PC-3 (cell line): ENCODE measurements at regions not wholly inside any gene's neighbourhood (a gene's known extent, or its start where the extent isn't known, plus 50 kb on each side); places are given as distances from the start of the nearest gene placed in this dataset.

Experiments
- EZH2 ChIP-seq: fragments of 300-600 bp; sonication (generic); IDR thresholded peaks from one replicate; pipeline ENCODE4 v1.6.1; 2017; ENCODE audit warnings: antibody characterized with exemption, mild to moderate bottlenecking, low read length; ENCODE audit not compliant: unreplicated experiment
- TF ChIP-seq, protein P1 (sequence below): fragments of 300-600 bp; sonication (generic); conservative IDR thresholded peaks from 2 replicates; pipeline ENCODE4 v1.5.1; 2017; ENCODE audit warnings: antibody characterized with exemption, low read depth, mild to moderate bottlenecking, low read length

GRCh38 chr2:12236136-12236844 is 480.4 kb upstream of the TRIB2 start:
- TF ChIP-seq, protein P1, sequence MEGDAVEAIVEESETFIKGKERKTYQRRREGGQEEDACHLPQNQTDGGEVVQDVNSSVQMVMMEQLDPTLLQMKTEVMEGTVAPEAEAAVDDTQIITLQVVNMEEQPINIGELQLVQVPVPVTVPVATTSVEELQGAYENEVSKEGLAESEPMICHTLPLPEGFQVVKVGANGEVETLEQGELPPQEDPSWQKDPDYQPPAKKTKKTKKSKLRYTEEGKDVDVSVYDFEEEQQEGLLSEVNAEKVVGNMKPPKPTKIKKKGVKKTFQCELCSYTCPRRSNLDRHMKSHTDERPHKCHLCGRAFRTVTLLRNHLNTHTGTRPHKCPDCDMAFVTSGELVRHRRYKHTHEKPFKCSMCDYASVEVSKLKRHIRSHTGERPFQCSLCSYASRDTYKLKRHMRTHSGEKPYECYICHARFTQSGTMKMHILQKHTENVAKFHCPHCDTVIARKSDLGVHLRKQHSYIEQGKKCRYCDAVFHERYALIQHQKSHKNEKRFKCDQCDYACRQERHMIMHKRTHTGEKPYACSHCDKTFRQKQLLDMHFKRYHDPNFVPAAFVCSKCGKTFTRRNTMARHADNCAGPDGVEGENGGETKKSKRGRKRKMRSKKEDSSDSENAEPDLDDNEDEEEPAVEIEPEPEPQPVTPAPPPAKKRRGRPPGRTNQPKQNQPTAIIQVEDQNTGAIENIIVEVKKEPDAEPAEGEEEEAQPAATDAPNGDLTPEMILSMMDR: no peak
- no peak for TF ChIP-seq EZH2
